ENCODE measurements at regions not wholly inside any gene's neighbourhood (a gene's known extent, or its start where the extent isn't known, plus 50 kb on each side); places are given as distances from the start of the nearest gene placed in this dataset.
A peak's percentile ranks its signal among the peaks of the same experiment; 100 is the strongest.

GRCh38 chr10:78333362-78334143 is 299.9 kb downstream of the RPS24 start:
- Histone ChIP-seq H3K4me3 (no peak overlapping the region), H3K9me3 (no peaks in the 10 kb centered on the region), H3K36me3 (no peaks in the 10 kb centered on the region), H3K4me1 (ENCODE audit: control insufficient read depth in 1 of 2, low read depth in 2 of 2) (peaks cover 41 to 79% of the 10 kb centered on the region in 2 donors), H3K27ac (peak overlapping the region; percentile 30 to 69), H3K27me3 (replicated peaks; ENCODE audit: insufficient read depth) (no peaks in the 10 kb centered on the region)
- no peak for ATAC-seq (ENCODE audit: insufficient number of reproducible peaks, low FRiP score, low read depth)
- TF ChIP-seq CTCF (IDR thresholded peaks at IDR 0.05) = no peak
- no peak for DNase-seq (ENCODE audit: low spot score)

- no peak for ATAC-seq (ENCODE audit: insufficient number of reproducible peaks, low FRiP score, low read depth)
- peak overlapping the region; percentile 69 for H3K27ac ChIP-seq
Measured at GRCh38 chr10:78335371-78335690, 301.7 kb downstream of the RPS24 start.

DNA sequence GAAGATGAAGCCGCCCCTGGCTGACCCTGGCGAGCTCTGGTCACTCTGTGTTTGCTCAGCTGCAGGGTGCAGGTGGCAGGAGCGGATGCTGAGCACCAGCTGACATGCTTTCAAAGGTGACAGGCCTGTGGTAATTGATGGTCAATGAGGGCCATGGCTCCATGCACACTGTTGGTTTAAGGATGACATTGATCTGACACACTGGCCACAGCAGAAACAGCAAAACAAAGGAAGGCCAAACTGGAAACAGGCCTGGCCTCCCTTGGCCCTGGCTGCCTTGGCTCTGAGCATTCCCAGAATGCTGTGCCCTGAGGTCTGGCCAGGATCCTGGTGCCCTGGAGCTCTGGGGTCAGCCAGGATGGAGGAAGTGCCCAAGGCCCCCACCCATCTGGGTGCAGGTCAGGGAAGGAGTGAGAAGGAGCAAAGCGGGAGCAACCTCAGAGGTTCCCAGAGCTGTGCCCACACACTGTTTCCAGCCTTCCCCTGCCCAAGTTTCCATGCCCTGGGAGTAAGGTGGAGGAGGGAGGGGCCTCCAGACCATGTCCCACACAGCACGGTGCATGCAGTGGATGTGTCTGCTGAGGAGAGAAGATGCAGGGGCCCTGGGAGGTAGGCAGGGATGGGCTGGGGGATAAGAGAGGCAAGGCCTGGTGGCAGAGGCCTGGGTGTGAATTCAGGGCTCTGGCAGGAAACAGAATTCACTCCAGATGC is 302.2 kb downstream of the RPS24 start:
- H3K9me3 ChIP-seq = no peaks in the 10 kb centered on the region
- peak overlapping the region; percentile 69 for H3K27ac ChIP-seq
- DNase-seq (ENCODE audit: low spot score) (peak; percentile 51), ATAC-seq (ENCODE audit: insufficient number of reproducible peaks, low FRiP score, low read depth) (peak; percentile 35)
- no peak overlapping the region for H3K4me3 ChIP-seq
- no peaks in the 10 kb centered on the region for H3K36me3 ChIP-seq
- H3K4me1 ChIP-seq (ENCODE audit: control insufficient read depth in 1 of 2, low read depth in 2 of 2) = peaks cover 43 to 93% of the 10 kb centered on the region in 2 donors
- peak; percentile 8 for TF ChIP-seq CTCF (IDR thresholded peaks at IDR 0.05)
- no peaks in the 10 kb centered on the region for H3K27me3 ChIP-seq (replicated peaks; ENCODE audit: insufficient read depth)

More at GRCh38 chr10:78335371-78335690, 301.7 kb downstream of the RPS24 start:
- Histone ChIP-seq H3K9me3 (no peaks in the 10 kb centered on the region), H3K36me3 (no peaks in the 10 kb centered on the region), H3K4me1 (ENCODE audit: control insufficient read depth in 1 of 2, low read depth in 2 of 2) (peaks cover 43 to 96% of the 10 kb centered on the region in 2 donors), H3K4me3 (no peak overlapping the region), H3K27me3 (replicated peaks; ENCODE audit: insufficient read depth) (no peaks in the 10 kb centered on the region)
- DNase-seq (ENCODE audit: low spot score) = no peak
- no peak for TF ChIP-seq CTCF (IDR thresholded peaks at IDR 0.05)

DNA sequence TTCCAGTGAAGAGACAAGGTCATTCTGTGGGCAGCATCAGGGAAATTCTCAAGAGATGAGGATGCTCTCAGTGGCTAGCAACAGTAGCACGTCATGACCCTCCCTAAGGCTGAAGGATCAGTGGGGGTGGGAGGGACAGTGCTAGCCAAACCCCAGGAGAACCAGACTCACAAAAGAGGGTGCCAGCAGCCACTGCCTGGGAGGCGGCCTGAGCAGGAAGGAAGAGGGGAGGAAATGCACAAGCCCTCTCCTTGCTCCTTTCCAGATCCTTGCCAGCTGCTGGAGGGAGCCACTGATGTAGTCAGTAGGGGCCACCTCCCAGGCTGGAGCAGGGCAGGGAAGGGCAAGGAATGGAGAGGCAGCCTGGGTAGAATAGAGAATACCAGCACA is 302.7 kb downstream of the RPS24 start:
- Histone ChIP-seq H3K36me3 (no peaks in the 10 kb centered on the region), H3K4me3 (no peak overlapping the region), H3K9me3 (no peaks in the 10 kb centered on the region), H3K4me1 (ENCODE audit: control insufficient read depth in 1 of 2, low read depth in 2 of 2) (peaks cover 41 to 88% of the 10 kb centered on the region in 2 donors), H3K27ac (peak overlapping the region; percentile 69), H3K27me3 (replicated peaks; ENCODE audit: insufficient read depth) (no peaks in the 10 kb centered on the region)
- DNase-seq (ENCODE audit: low spot score) (no peak), ATAC-seq (ENCODE audit: insufficient number of reproducible peaks, low FRiP score, low read depth) (no peak)
- no peak for TF ChIP-seq CTCF (IDR thresholded peaks at IDR 0.05)

DNA sequence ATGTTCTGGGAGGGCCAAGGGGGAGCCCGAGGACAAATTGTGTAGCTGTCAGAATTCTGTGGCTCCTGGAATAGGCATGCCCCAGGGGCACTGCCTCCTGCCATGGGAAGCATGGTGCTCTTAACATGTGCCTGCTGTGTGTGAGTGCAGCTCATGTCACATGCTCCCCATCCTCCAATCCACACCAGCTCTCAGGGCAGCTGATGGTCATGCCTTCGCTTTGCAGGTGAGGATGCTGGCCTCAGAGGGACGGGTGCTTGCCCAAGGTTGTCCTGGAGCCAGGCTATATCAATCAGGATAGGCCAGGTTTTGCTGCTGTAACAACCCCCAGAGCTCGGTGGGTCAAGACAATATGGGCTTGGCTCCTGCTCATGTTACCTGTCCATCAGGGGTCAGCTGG is 303.4 kb downstream of the RPS24 start:
- Histone ChIP-seq H3K36me3 (no peaks in the 10 kb centered on the region), H3K9me3 (no peaks in the 10 kb centered on the region), H3K27ac (peak overlapping the region; percentile 69), H3K4me3 (no peak overlapping the region), H3K4me1 (ENCODE audit: control insufficient read depth in 1 of 2, low read depth in 2 of 2) (peaks cover 35 to 82% of the 10 kb centered on the region in 2 donors), H3K27me3 (replicated peaks; ENCODE audit: insufficient read depth) (no peaks in the 10 kb centered on the region)
- DNase-seq (ENCODE audit: low spot score) = no peak
- no peak for TF ChIP-seq CTCF (IDR thresholded peaks at IDR 0.05)
- no peak for ATAC-seq (ENCODE audit: insufficient number of reproducible peaks, low FRiP score, low read depth)

Measured in thoracic aorta (tissue), 2 donors.